Transverse colon (tissue), 4 donors: ENCODE measurements at regions not wholly inside any gene's neighbourhood (a gene's known extent, or its start where the extent isn't known, plus 50 kb on each side); places are given as distances from the start of the nearest gene placed in this dataset.

Experiments
- DNase-seq: peaks from one replicate; pipeline ENCODE4 v3.0.0-alpha.2; 2019
- H3K27ac ChIP-seq, 4 donors: fragments of 200-600 bp; sonication (generic); 2 replicates each; pipeline ENCODE4 v1.5.1; 2016 to 2018; ENCODE audit warnings: inconsistent platforms in 4 of 4
- H3K27me3 ChIP-seq: fragments of 200-600 bp; sonication (generic); 2 replicates; pipeline ENCODE4 v1.5.1; 2017; ENCODE audit warnings: inconsistent platforms
- H3K36me3 ChIP-seq, 4 donors: fragments of 200-600 bp; sonication (generic); 2 replicates each; pipeline ENCODE4 v1.5.1; 2017 to 2019; ENCODE audit warnings: inconsistent platforms in 4 of 4
- H3K4me1 ChIP-seq, 4 donors: fragments of 200-600 bp; sonication (generic); 2 replicates each; pipeline ENCODE4 v1.5.1; 2017 to 2020; ENCODE audit warnings: inconsistent platforms in 4 of 4
- H3K4me3 ChIP-seq, 4 donors: fragments of 200-600 bp; sonication (generic); 1 replicate in 1 of 4; 2 replicates in 3 of 4; pipeline versions ENCODE4 v1.5.1 to v1.6.1; 2017 to 2019; ENCODE audit warnings: inconsistent platforms in 4 of 4
- H3K9me3 ChIP-seq, 2 donors: fragments of 200-600 bp; sonication (generic); 2 replicates each; pipeline ENCODE4 v1.5.1; 2017 to 2019; ENCODE audit warnings: inconsistent platforms in 2 of 2
- EP300 ChIP-seq: sonication (generic); formaldehyde crosslinking; IDR thresholded peaks from one replicate; pipeline ENCODE4 v1.6.1; 2017; ENCODE audit warnings: antibody characterized with exemption, low read depth
- POLR2A ChIP-seq: fragments of 450-650 bp; IDR thresholded peaks from one replicate; pipeline ENCODE4 v1.6.1; 2016; ENCODE audit warnings: antibody characterized with exemption, mild to moderate bottlenecking, moderate library complexity
- POLR2AphosphoS5 ChIP-seq, 3 donors: sonication (generic); formaldehyde crosslinking; IDR thresholded peaks; one replicate each; pipeline ENCODE4 v1.6.1; 2016; ENCODE audit warnings: antibody characterized with exemption in 3 of 3
- WGBS, 2 donors: methylation state at CpG; one replicate each; pipeline ENCODE4 v1.1.5; 2018; ENCODE audit warnings: low coverage in 1 of 2; 5-methylcytosine and 5-hydroxymethylcytosine counted together
- in situ Hi-C, 4 donors: fragments of 200-750 bp; cut with MboI; loops; one replicate each; pipeline versions ENCODE4 v1.15.0 to v1.15.1; 2017; ENCODE audit warnings: low sequenced_read_pairs in 3 of 4, low pct_ligation_motif_present in 1 of 4, low pct_unique_long_range_greater_than_20kb in 1 of 4
- intact Hi-C: fragments of 100-400 bp; cut with DNase I; formaldehyde crosslinking; loops from one replicate; pipeline ENCODE4 v1.15.1; 2023; ENCODE audit warnings: low total_unique reads
- TF ChIP-seq, protein P1 (sequence below), 5 experiments: fragments of 200-600 bp in 3 of 5; fragments of 450-650 bp in 2 of 5; sonication (generic) in 3 of 5; IDR thresholded peaks; 1 replicate in 2 of 5; 2 replicates in 3 of 5; pipeline ENCODE4 v1.5.1; 2016 to 2017; ENCODE audit warnings: antibody characterized with exemption in 5 of 5, inconsistent platforms in 3 of 5, mild to moderate bottlenecking in 2 of 5, moderate library complexity in 1 of 5

DNA sequence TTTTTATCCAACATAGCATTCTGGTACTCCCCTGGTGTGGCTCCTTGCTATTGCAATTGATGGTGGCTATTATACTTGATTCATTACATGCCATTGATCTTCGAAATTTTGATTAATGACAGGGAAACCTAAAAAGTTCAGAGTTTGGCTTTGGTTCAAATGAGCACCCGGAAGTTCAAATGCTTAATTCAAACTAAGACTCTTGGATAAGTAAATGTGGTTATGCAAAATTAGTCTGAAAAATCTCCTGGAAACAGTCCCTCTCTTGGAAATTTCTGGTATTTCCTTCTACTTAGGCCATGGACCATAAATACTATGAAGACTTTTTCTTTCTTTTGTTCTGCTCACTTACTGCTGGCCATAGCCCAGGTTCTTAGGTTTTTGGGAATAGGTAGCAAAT, 65.3 kb upstream of the SMIM21 start:
- no peak overlapping the region for H3K4me3 ChIP-seq
- no peak overlapping the region for H3K27ac ChIP-seq
- H3K9me3 ChIP-seq = no peaks in the 10 kb centered on the region
- intact Hi-C loops (no loop called here), in situ Hi-C loops (loop anchor here (25.0 kb wide), 2 partner anchors 606 to 831 kb away; no protein-coding TSS in a partner anchor)
- H3K27me3 ChIP-seq = no peaks in the 10 kb centered on the region
- H3K4me1 ChIP-seq = no peaks in the 10 kb centered on the region
- H3K36me3 ChIP-seq = no peaks in the 10 kb centered on the region
- TF ChIP-seq POLR2A (no peak), EP300 (no peak), POLR2AphosphoS5 (IDR thresholded peaks at IDR 0.05) (no peak)
- TF ChIP-seq, protein P1, sequence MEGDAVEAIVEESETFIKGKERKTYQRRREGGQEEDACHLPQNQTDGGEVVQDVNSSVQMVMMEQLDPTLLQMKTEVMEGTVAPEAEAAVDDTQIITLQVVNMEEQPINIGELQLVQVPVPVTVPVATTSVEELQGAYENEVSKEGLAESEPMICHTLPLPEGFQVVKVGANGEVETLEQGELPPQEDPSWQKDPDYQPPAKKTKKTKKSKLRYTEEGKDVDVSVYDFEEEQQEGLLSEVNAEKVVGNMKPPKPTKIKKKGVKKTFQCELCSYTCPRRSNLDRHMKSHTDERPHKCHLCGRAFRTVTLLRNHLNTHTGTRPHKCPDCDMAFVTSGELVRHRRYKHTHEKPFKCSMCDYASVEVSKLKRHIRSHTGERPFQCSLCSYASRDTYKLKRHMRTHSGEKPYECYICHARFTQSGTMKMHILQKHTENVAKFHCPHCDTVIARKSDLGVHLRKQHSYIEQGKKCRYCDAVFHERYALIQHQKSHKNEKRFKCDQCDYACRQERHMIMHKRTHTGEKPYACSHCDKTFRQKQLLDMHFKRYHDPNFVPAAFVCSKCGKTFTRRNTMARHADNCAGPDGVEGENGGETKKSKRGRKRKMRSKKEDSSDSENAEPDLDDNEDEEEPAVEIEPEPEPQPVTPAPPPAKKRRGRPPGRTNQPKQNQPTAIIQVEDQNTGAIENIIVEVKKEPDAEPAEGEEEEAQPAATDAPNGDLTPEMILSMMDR (IDR thresholded peaks at IDR 0.05) = no peak
- 34 to 68% methylated on average over 2 of the region's 2 CpGs for WGBS, 2 donors
- DNase-seq = no peak

DNA sequence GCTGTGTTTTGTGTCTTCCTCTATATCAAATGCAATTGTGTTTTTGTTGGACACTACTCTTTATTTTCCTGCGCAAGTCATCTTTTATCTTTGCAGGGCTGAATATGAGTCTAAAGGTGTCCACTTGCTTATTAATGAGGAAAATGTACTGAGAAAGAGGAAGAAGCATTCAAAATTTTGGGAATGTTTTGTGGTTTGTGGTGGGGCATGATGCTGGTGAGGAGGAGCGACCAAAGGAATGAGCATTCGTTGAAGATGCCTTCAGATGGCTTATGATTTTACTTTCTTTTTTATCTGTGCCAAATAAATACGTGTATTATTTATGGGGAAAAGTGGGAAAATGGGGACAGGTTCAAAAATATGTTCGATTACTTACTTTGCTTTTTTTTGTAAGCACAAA, 63.9 kb upstream of the SMIM21 start:
- TF ChIP-seq POLR2A (no peak), EP300 (no peak), POLR2AphosphoS5 (IDR thresholded peaks at IDR 0.05) (no peak)
- TF ChIP-seq, protein P1 (IDR thresholded peaks at IDR 0.05) = no peak
- in situ Hi-C loops = loop anchor here (25.0 kb wide), 2 partner anchors 604 to 829 kb away; no protein-coding TSS in a partner anchor
- H3K4me3 ChIP-seq = no peak overlapping the region
- H3K4me1 ChIP-seq = no peaks in the 10 kb centered on the region
- H3K27ac ChIP-seq = no peak overlapping the region
- no peaks in the 10 kb centered on the region for H3K36me3 ChIP-seq
- 73 to 81% methylated on average over 5 of the region's 5 CpGs for WGBS, 2 donors
- DNase-seq = no peak
- intact Hi-C loops = no loop called here
- no peaks in the 10 kb centered on the region for H3K9me3 ChIP-seq
- H3K27me3 ChIP-seq = no peaks in the 10 kb centered on the region

DNA sequence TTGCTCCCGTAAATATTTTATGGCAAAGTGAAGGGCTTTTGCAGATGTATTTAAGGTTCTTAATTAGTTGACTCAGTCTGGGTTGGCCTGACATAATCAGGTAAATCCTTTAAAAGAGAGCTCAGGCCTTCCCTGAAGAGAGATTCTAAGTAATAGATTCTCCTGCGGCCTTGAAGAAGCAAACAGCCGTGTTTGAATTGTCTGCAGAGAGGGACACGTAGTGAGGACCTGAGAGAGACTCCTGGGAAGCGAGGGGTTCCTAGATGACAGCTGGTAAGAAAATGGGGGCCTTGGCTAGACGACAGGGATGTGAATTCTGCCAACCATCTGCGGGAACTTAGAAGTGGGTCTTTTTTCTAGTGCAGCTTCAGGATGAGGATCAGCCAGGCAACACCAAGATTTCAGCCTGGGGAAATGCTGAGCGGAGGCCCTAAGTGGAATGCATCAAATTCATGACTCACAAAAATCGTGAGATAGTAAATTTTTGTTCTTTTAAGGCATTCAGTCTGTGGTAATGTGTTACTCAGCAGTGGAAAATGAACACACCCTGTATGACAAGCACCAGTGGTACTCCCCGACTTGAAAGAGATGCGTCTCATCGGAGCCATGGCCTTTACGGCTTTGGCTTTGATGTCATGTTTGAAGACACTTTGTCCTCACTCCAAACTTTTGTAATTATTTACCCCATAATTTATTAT, 62.1 kb upstream of the SMIM21 start:
- DNase-seq = no peak
- H3K36me3 ChIP-seq = no peaks in the 10 kb centered on the region
- 73% methylated on average over 10 to 13 of the region's 13 CpGs for WGBS, 2 donors
- no peak for TF ChIP-seq POLR2AphosphoS5 (IDR thresholded peaks at IDR 0.05)
- no peak for TF ChIP-seq POLR2A
- TF ChIP-seq EP300 = no peak
- TF ChIP-seq, protein P1 (IDR thresholded peaks at IDR 0.05) = no peak
- intact Hi-C loops = no loop called here
- H3K27ac ChIP-seq = no peak overlapping the region
- H3K9me3 ChIP-seq = no peaks in the 10 kb centered on the region
- in situ Hi-C loops = loop anchor here (25.0 kb wide), 2 partner anchors 602 to 827 kb away; no protein-coding TSS in a partner anchor
- no peaks in the 10 kb centered on the region for H3K4me1 ChIP-seq
- no peak overlapping the region for H3K4me3 ChIP-seq
- H3K27me3 ChIP-seq = no peaks in the 10 kb centered on the region

DNA sequence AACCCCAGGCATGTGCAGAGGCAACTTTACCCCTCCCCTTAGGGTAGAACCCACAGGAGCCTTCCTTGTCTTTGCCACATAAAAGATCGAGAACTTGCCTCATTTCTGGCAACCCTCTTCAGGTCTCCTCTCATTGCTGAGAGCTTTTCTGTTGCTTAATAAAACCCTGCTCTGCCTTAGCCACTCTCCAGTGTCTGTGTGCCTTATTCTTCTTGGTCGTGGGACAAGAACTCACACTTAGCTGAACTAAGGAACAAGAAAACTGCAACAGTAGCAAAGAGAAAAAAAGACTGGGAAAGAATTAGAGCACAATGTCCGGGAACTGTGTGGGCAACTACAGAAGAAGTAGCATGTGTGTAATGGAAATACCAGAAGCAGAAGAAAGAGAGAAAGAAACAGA, 56.2 kb upstream of the SMIM21 start:
- in situ Hi-C loops = loop anchor here (25.0 kb wide), 2 partner anchors 596 to 821 kb away; no protein-coding TSS in a partner anchor
- WGBS, 2 donors = 86 to 87% methylated on average over 2 to 3 of the region's 3 CpGs
- no peak overlapping the region for H3K4me3 ChIP-seq
- H3K27ac ChIP-seq = no peak overlapping the region
- no peaks in the 10 kb centered on the region for H3K36me3 ChIP-seq
- no peaks in the 10 kb centered on the region for H3K4me1 ChIP-seq
- peaks cover 0 to 3% of the 10 kb centered on the region in 2 donors for H3K9me3 ChIP-seq
- H3K27me3 ChIP-seq = no peaks in the 10 kb centered on the region
- DNase-seq = no peak
- TF ChIP-seq, protein P1 (IDR thresholded peaks at IDR 0.05) = no peak
- TF ChIP-seq POLR2A (no peak), POLR2AphosphoS5 (IDR thresholded peaks at IDR 0.05) (no peak), EP300 (no peak)
- intact Hi-C loops = no loop called here
